Left kidney (tissue), 1 donor: ENCODE measurements at regions not wholly inside any gene's neighbourhood (a gene's known extent, or its start where the extent isn't known, plus 50 kb on each side); places are given as distances from the start of the nearest gene placed in this dataset.

Source experiments
- DNase-seq: peaks from one replicate; pipeline ENCODE4 v3.0.0-alpha.2; 2013

DNA sequence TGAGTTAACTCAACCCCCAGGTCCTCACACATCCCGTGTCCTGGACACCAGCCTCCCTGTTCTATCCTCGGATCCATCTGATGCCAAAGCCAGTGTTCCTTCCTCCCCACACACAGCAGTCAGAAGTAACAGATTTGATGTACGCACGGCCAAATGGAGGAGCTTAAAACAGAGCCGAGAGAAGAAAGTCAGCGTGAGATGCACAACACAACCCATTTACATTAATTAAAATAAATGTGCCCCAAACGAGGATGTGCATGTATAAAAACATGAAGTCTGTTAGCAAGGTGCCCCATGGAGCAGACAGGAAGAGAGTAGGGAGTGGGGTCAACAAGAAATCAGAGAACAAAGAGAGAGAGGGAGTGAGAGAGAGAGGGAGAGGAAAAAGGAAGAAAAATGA is 191.2 kb downstream of the HAUS1 start:
- no peak for DNase-seq

DNA sequence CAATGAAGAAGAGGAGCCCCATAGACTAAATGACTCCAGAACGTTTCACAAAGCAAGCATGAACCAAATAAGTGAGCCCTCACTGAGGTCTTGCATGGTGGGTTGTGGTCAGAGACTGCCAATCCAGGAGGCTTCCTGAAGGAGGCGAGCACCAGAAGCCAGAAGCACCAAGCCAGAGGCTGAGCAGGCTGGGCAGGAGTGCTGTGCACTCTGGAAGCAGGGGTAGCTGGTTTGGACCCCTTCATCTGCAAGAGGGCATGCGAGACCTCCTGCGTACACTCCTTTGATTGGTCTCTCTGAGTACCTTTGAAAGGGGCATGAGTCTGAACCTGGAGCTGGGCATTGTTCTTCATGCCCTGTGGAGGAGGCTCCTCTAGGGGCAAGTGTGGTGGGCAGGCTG is 192.5 kb downstream of the HAUS1 start:
- DNase-seq = no peak

DNA sequence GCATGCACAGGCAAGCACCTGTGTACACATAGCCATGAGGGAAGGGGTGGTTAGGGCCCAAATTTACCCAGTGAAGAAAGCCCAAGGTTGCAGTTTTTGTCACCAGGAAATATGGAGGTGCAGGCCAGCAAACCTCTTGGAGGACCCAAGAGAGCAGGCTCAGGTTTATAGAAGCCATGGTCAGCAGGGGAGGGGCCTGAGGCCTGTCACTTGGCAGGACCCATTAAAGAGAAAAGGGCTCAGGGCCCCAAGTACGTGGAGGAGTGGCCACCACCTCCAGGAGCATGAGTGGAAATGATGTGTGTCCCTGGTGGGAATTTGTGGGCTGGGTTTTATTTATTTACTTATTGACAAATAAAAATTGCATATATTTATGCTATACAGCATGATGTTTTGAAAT is 192.9 kb downstream of the HAUS1 start:
- DNase-seq = no peak

- DNase-seq = no peak
Measured at GRCh38 chr18:46297621-46298020, 193.4 kb downstream of the HAUS1 start.

DNA sequence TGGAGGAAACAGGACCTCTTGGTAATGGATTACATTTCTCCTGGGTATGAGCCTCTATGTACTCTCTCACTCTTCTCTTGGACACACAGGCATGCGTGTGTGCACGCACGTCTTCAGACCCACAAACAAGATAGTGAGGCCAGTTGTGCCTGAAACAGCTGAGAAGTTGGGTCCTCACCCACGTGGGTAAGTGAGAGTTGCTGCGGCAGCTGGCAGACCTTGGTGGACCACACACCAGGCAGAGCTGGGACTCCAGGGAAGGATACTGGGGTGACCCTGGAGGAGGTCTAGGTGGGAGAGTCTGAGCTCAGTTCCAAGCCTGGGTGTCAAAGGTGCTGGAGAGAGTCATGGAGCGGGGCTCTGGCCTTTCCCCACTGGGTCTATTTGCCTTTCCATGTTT is 194.3 kb downstream of the HAUS1 start:
- DNase-seq = no peak

DNA sequence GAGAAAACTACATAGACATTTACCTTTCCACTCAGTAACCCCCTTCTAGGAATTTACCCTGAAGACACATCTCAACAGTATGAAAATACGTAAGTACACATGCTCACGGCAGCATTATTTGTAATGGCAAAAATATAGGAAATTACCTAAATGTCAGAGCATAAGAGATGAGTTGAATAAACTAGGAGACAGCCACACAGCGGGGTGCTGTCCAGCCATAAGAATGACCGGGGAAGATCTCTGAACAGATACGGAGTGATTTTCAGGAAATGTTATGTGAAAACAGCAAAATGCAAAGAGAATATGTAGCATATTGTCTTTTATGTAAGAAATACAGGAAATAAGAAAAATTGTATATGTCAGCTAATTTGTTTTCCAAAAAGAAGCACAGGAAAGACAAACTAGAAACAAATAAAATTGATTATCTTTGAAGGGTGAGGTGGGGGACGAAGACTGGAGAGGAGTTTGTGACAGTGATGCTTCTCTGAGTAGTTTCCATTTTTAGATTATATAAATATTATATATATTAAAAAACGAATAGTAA is 195.4 kb downstream of the HAUS1 start:
- no peak for DNase-seq

DNA sequence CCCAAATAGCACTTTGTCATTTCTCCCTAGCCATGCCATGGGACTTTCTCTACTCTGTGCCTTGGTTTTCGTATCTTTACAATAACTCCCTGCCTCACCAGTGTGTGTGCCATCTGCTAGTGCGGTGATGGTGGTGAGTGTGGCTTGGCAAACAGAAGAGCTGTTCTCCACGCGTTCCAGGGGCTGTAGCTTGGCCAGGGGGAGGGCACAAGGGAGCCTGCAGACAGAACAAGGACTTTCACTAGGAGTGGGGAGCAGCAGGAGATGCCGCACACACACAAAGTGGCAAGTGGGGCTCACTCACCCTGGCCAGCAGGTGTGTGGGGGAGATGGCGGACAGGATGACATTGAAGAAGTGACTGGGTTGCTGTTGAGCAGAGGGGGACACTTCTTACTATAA is 196.9 kb downstream of the HAUS1 start:
- no peak for DNase-seq

GRCh38 chr18:46301571-46301970 is 197.4 kb downstream of the HAUS1 start:
- DNase-seq = no peak

DNA sequence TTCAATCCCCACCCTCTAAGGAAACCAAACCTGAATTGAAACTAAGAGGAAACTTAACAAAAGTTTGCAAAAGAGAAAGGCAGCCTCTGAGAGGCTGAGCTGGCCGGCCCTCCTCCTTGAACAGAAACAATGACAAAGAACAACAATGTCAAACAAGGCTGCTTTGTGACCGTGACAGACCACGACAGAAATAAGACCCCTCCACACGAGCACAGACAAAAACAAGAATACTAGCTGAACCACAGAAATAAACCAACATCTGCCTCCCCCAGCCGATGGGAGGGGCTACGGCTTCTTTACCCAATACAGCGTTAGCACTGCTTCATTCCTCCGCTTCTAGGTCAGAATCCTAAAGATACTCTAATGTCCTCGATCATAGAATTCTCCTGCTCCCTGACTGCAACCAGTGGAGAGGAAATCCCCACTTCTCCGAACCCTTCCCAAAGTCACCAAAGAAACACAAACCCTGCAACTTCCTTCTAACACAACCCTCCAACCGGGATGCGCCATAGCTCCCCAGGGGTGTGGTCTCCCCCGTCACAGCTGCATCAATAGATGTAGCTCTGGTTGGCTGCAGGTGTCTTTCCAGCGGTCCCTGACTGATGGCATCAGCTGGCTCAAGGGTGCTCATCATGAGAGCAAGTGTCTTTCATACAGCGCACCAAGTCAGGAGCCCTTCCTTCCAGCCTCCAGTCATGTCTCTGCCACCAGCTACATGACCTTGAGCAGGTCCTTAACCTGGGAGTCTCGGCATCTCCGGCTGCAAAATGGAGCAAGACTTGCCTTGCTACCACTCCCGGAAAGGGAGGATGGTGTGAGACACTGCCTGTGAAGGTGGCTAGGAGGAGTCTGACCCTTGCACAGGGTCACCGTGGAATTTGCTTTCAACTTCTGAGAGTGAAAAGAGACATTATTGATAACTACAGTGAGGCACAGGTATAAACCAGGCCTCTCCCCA is 198.6 kb downstream of the HAUS1 start:
- no peak for DNase-seq

DNA sequence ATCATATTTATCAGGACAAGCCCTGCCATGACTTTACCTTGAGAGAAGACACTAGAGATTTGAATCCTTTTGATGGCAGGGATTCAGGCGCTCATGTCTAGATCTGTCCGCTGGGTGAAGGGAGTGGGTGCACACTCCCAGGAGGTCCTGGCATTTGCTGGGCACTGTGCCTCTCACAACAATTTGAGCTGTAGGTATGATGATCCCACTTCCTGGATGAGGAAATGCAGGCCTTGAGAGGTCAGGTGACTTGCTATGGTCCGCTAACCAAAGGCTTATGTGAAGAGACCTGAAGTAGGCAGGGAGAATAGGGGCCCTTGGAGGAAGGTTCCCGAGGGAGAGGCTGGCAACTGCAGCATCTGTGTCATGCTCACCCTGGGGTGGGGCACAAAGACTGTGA is 206.1 kb downstream of the HAUS1 start:
- no peak for DNase-seq

GRCh38 chr18:46310675-46311345 is 206.6 kb downstream of the HAUS1 start:
- no peak for DNase-seq

DNA sequence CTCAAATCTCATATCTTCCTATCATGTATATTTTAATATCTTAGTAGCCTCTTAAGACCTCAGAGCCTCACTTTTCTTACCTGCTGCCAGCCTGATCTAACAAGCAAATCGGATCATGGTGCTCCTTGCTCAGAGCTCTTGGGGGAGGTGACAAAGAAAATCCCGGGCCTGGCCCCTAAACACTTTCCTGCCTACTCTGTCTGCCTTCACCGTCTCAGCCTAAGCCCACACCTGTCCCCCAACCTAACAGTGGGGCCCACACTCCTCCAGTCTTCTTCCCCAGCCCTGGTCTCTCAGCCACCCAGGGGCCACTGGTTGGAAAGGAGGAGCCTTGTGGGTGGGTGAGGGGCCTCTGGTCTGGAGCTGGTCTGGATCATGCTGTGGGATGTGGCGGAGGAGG is 207.3 kb downstream of the HAUS1 start:
- no peak for DNase-seq

- DNase-seq = no peak
Measured at GRCh38 chr18:46312221-46312620, 208.0 kb downstream of the HAUS1 start.

DNA sequence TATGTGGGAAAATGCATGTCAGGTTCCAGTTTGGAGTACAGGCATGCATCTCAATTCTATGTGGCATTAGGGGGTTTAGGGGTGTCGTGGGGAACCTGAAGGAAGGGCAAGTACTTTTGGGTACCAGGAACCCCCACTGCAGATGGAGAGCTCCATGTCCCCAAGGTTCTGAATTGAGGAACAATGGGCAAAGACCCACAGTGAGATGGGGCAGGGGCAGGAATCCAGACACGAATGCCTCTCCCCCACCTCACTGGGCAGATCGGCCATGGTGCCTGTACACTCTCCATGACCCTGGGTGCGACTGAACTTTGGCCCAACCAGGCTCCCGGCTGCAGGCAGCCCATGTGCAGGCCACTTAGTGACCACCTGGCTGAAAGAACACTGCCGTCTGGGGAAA is 209.3 kb downstream of the HAUS1 start:
- DNase-seq = no peak

- DNase-seq = no peak
Measured at GRCh38 chr18:46314011-46314410, 209.8 kb downstream of the HAUS1 start.

DNA sequence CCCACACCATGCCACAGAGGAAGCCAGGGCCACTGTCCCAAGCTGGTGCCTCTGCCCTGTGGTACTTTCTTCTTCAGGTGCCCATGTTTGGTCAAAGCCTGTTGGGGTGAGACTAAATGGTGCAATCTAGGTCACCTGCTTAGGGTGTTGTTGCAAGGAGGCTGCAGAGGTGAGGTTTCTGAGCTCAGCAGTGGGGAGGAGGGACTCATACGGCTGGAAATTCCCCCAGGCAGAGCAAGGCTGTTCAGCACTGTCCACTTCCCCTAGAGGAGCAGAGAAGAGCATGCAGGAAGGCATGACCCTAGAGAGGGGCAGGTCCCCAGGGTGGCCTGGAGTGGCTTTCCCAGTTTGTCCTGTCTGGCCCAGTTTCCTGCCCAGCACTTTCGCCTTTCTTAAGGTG is 211.0 kb downstream of the HAUS1 start:
- no peak for DNase-seq

- DNase-seq = no peak
Measured at GRCh38 chr18:46318356-46318755, 214.2 kb downstream of the HAUS1 start.

DNA sequence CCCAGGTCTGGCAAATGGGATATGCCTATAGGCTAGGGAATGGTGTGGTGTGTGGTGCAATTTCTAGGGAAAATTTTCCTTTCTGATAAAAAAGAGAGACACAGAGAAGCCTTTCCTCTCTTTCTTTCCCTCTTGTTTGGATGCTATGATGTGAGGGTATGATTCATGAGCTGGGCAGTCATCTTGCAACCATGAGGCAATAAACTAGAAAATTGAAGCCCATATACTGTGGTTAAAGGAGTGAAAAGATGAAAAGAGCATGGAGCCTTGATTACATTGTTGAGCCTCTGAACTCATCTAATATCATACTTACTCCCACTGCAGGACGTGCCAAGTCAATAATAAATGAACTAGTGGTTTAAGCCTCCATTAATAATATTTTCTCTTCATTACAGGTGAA is 215.6 kb downstream of the HAUS1 start:
- no peak for DNase-seq

- DNase-seq = no peak
Measured at GRCh38 chr18:46320297-46320696, 216.1 kb downstream of the HAUS1 start.

DNA sequence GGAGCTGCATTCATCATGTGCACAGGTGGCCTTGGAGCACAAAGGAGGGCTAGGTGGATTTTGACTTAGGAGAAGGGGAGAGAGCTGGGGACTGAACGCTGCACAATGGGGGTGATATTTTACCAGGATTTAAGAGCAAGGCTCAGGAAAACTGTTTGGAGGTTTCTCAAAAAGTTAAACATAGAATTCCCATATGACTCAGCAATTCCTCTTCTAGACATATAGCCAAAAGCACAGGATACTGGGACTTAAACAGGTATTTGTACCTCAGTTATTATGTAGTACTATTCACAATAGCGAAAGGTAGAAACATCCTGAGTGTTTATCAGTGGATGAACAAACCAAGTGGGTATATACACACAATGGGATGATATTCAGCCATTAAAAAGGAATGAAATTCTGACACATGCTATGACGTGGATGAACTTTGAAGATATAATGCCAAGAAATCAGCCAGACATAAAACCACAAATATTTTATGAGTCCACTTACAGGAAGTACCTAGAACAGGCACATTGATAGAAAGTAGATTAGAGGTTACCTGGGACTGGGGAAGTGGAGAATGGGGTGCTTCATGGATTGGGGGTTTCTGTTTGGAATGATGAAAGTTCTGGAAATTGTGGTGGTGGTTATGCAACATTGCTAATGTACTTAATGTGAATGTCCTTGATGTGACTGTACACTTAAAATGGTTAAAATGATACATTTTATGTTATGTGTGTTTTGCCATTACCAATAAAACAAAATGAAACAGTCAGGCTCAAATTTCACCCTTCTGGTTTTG is 216.9 kb downstream of the HAUS1 start:
- no peak for DNase-seq

DNA sequence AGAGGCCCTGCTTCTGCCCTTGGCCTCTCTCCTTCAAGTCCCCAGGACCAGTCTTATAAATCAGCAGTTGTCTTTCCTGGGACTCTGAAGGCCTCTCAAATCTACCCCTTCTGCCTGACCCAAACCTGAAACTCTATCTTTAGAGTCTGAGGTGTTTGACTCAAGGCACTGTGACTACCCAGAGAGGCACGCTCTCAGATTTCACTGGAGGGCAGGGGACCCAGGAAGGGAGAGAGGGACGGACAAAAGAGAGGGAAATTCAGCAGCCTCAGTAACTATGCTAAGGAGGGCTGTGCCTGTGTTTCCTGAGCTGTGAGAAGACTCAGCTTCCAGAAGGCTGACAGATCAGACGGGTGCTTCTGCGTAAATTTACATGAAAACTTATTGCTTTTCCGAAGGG is 217.8 kb downstream of the HAUS1 start:
- no peak for DNase-seq

DNA sequence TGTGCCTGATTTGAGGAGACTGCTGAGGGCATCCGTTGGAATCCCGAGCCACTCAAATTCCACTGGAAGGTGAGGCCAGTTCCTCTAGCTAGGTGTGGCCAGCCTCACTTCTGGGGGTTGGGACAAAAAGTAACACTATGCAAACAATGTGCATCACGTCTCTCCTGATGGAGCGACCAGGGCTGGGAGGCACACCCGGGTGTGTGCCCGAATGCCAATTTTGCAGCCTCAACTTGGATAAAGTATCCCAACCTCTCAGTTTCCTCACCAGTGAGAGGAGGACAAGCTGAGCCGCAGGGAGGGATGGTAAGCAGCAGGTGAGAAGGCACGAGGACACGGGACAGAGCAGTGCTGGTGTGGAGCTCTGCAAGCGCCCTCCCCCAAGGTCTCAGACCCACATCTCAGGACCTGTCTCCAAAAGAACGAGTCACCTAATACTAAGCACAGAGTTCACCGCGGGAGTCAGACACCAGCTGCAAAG is 218.3 kb downstream of the HAUS1 start:
- no peak for DNase-seq
